ENCODE measurements at regions not wholly inside any gene's neighbourhood (a gene's known extent, or its start where the extent isn't known, plus 50 kb on each side); places are given as distances from the start of the nearest gene placed in this dataset.

GRCh38 chr5:135632798-135633197 is 54.0 kb upstream of the CXCL14 start:
- no peak for TF ChIP-seq CTCF (IDR thresholded peaks at IDR 0.05; ENCODE audit: borderline replicate concordance, insufficient read depth, low read depth, low read length)
- H3K4me3 ChIP-seq (ENCODE audit: low read depth, low read length) = no peak overlapping the region

- no peak overlapping the region for H3K4me3 ChIP-seq (ENCODE audit: low read depth, low read length)
- no peak for TF ChIP-seq CTCF (IDR thresholded peaks at IDR 0.05; ENCODE audit: borderline replicate concordance, insufficient read depth, low read depth, low read length)
Measured at GRCh38 chr5:135631391-135631790, 52.6 kb upstream of the CXCL14 start.

- no peak for TF ChIP-seq CTCF (IDR thresholded peaks at IDR 0.05; ENCODE audit: borderline replicate concordance, insufficient read depth, low read depth, low read length)
- H3K4me3 ChIP-seq (ENCODE audit: low read depth, low read length) = no peak overlapping the region
Measured at GRCh38 chr5:135629666-135630065, 50.9 kb upstream of the CXCL14 start.

GRCh38 chr5:135628771-135629563 is 50.2 kb upstream of the CXCL14 start:
- no peak for TF ChIP-seq CTCF (IDR thresholded peaks at IDR 0.05; ENCODE audit: borderline replicate concordance, insufficient read depth, low read depth, low read length)
- H3K4me3 ChIP-seq (ENCODE audit: low read depth, low read length) = no peak overlapping the region
